PC-9 (cell line): ENCODE measurements at regions not wholly inside any gene's neighbourhood (a gene's known extent, or its start where the extent isn't known, plus 50 kb on each side); places are given as distances from the start of the nearest gene placed in this dataset.

Source experiments
- BruUV-seq: library from RNA; stranded (reverse); fragments of 400-500 nt; replicated peaks from 2 replicates; lab custom pipeline; 2021; lab: Mats Ljungman, UMichigan
- CTCF ChIA-PET: fragments of 300-600 bp; sonication (Branson Sonifier 250); formaldehyde crosslinking; loops from one replicate; lab custom pipeline; 2022; ENCODE audit warnings: antibody characterized with exemption; lab: Charles Lee
- POLR2A ChIA-PET: fragments of 300-600 bp; sonication (Branson Sonifier 250); formaldehyde crosslinking; loops from one replicate; lab custom pipeline; 2022; ENCODE audit warnings: antibody characterized with exemption; ENCODE audit not compliant: unreplicated experiment; lab: Charles Lee
- DNase-seq, 2 experiments: peaks; one replicate each; pipeline versions ENCODE4 v3.0.0 to v3.0.0-alpha.2; 2015 to 2022; ENCODE audit warnings: mixed read lengths in 1 of 2
- H2AFZ ChIP-seq: fragments of 200-600 bp; sonication (generic); 2 replicates; pipeline ENCODE4 v1.8.1; 2017; ENCODE audit warnings: antibody characterized with exemption
- H3F3A ChIP-seq: fragments of 200-600 bp; sonication (generic); 2 replicates; pipeline ENCODE4 v1.8.1; 2017; ENCODE audit warnings: antibody characterized with exemption, mild to moderate bottlenecking, low read depth; ENCODE audit not compliant: insufficient read depth
- H3K27ac ChIP-seq: fragments of 200-600 bp; sonication (generic); 2 replicates; pipeline ENCODE4 v1.6.1; 2016; ENCODE audit warnings: mixed run types
- H3K27me3 ChIP-seq: fragments of 200-600 bp; sonication (generic); 2 replicates; pipeline ENCODE4 v1.6.1; 2016; ENCODE audit warnings: low read depth, mixed run types; ENCODE audit not compliant: insufficient read depth
- H3K36me3 ChIP-seq: fragments of 200-600 bp; sonication (generic); 2 replicates; pipeline ENCODE4 v1.6.1; 2016; ENCODE audit warnings: low read depth, mixed run types
- H3K4me1 ChIP-seq: fragments of 200-600 bp; sonication (generic); replicated peaks from 2 replicates; pipeline ENCODE4 v1.6.1; 2016; ENCODE audit warnings: mixed run types; ENCODE audit not compliant: insufficient read depth
- H3K4me2 ChIP-seq: fragments of 200-600 bp; sonication (generic); 2 replicates; pipeline ENCODE4 v1.6.1; 2017; ENCODE audit warnings: mixed run types
- H3K4me3 ChIP-seq: fragments of 200-600 bp; sonication (generic); 2 replicates; pipeline ENCODE4 v1.6.1; 2016; ENCODE audit warnings: mixed run types
- H3K79me2 ChIP-seq: fragments of 200-600 bp; sonication (generic); 2 replicates; pipeline ENCODE4 v1.6.1; 2017; ENCODE audit warnings: low read depth, mixed run types
- H3K9me2 ChIP-seq: fragments of 200-600 bp; sonication (generic); 2 replicates; pipeline ENCODE4 v1.8.1; 2017; ENCODE audit warnings: mild to moderate bottlenecking; ENCODE audit not compliant: insufficient read depth
- H3K9me3 ChIP-seq: fragments of 200-600 bp; sonication (generic); 2 replicates; pipeline ENCODE4 v1.8.1; 2016; ENCODE audit warnings: low read depth; ENCODE audit not compliant: insufficient read depth
- H4K20me1 ChIP-seq: fragments of 200-600 bp; sonication (generic); 2 replicates; pipeline ENCODE4 v1.8.1; 2017; ENCODE audit not compliant: insufficient read depth
- CTCF ChIP-seq: fragments of 200-600 bp; sonication (generic); conservative IDR thresholded peaks from 2 replicates; pipeline ENCODE4 v1.6.1; 2017; ENCODE audit warnings: mixed run types, antibody characterized with exemption, mild to moderate bottlenecking, moderate library complexity
- EZH2 ChIP-seq: fragments of 200-600 bp; sonication (generic); IDR thresholded peaks from 2 replicates; pipeline ENCODE4 v1.8.0; 2017; ENCODE audit warnings: antibody characterized with exemption, low read depth
- intact Hi-C: fragments of 100-400 bp; cut with micrococcal nuclease; formaldehyde crosslinking; loops from one replicate; pipeline ENCODE4 v1.10.0; 2022; ENCODE audit not compliant: unreplicated experiment

- Histone ChIP-seq H3K79me2 (no peaks in the 10 kb centered on the region), H3K27me3 (no peaks in the 10 kb centered on the region), H4K20me1 (no peaks in the 10 kb centered on the region), H2AFZ (no peak overlapping the region), H3K36me3 (no peaks in the 10 kb centered on the region), H3K9me2 (no peaks in the 10 kb centered on the region), H3F3A (peaks cover 14% of the 10 kb centered on the region; the same call in 1 of the 2 replicates), H3K27ac (no peak overlapping the region), H3K4me1 (peaks cover 16% of the 10 kb centered on the region), H3K9me3 (no peaks in the 10 kb centered on the region), H3K4me3 (no peak overlapping the region), H3K4me2 (no peak overlapping the region)
- ChIA-PET POLR2A (no interaction called here), CTCF (no interaction called here)
- no peak for DNase-seq
- intact Hi-C loops = no loop called here
- TF ChIP-seq EZH2 (no peak), CTCF (no peak)
- BruUV-seq = no TSS peak
Measured at GRCh38 chr12:102535306-102535705, 54.9 kb upstream of the IGF1 start.

- Histone ChIP-seq H3K4me3 (no peak overlapping the region), H3K27ac (no peak overlapping the region), H4K20me1 (no peaks in the 10 kb centered on the region), H3K9me3 (no peaks in the 10 kb centered on the region), H3K4me2 (no peak overlapping the region), H3K79me2 (no peaks in the 10 kb centered on the region), H3K4me1 (peaks cover 12% of the 10 kb centered on the region), H3K27me3 (no peaks in the 10 kb centered on the region), H3K9me2 (no peaks in the 10 kb centered on the region), H3K36me3 (no peaks in the 10 kb centered on the region), H2AFZ (no peak overlapping the region), H3F3A (peaks cover 10% of the 10 kb centered on the region; the same call in 1 of the 2 replicates)
- CTCF ChIA-PET = no interaction called here
- no peak for TF ChIP-seq CTCF
- TF ChIP-seq EZH2 = no peak
- DNase-seq = no peak
- intact Hi-C loops = no loop called here
- POLR2A ChIA-PET = no interaction called here
- no TSS peak for BruUV-seq
Measured at GRCh38 chr12:102534899-102535298, 54.5 kb upstream of the IGF1 start.

- no peaks in the 10 kb centered on the region for H4K20me1 ChIP-seq
- no peaks in the 10 kb centered on the region; the same call in 1 of the 2 replicates for H3K4me1 ChIP-seq
- no peak overlapping the region for H3K27ac ChIP-seq
- no peaks in the 10 kb centered on the region for H3K79me2 ChIP-seq
- BruUV-seq = no TSS peak
- no peaks in the 10 kb centered on the region for H3K9me2 ChIP-seq
- no peak overlapping the region for H3K4me3 ChIP-seq
- TF ChIP-seq CTCF = no peak
- intact Hi-C loops = no loop called here
- H2AFZ ChIP-seq = no peak overlapping the region
- DNase-seq = no peak
- no peaks in the 10 kb centered on the region for H3K27me3 ChIP-seq
- H3F3A ChIP-seq = no peaks in the 10 kb centered on the region
- H3K36me3 ChIP-seq = no peaks in the 10 kb centered on the region
- H3K4me2 ChIP-seq = no peak overlapping the region
- H3K9me3 ChIP-seq = no peaks in the 10 kb centered on the region
- CTCF ChIA-PET = no interaction called here
- POLR2A ChIA-PET = no interaction called here
Measured at GRCh38 chr12:102533483-102534215, 53.3 kb upstream of the IGF1 start.
